Colonic mucosa (tissue), 4 donors: ENCODE measurements at regions not wholly inside any gene's neighbourhood (a gene's known extent, or its start where the extent isn't known, plus 50 kb on each side); places are given as distances from the start of the nearest gene placed in this dataset.

Experiments
- DNase-seq: peaks from one replicate; pipeline ENCODE4 v3.0.0-alpha.2; 2020
- H3K27ac ChIP-seq: fragments of 200-600 bp; one replicate; pipeline ENCODE4 v1.8.0; 2021
- H3K27me3 ChIP-seq: fragments of 200-600 bp; one replicate; pipeline ENCODE4 v1.8.0; 2021
- H3K36me3 ChIP-seq: fragments of 200-600 bp; one replicate; pipeline ENCODE4 v1.8.0; 2021
- H3K4me1 ChIP-seq: fragments of 200-600 bp; one replicate; pipeline ENCODE4 v1.8.0; 2021; ENCODE audit warnings: mild to moderate bottlenecking
- H3K4me3 ChIP-seq: fragments of 200-600 bp; one replicate; pipeline ENCODE4 v1.8.0; 2021
- H3K9ac ChIP-seq, 2 donors: one replicate each; pipeline ENCODE4 v1.7.0; 2013; ENCODE audit warnings: control low read depth in 2 of 2, low read depth in 2 of 2, low read length in 2 of 2
- H3K9me3 ChIP-seq: fragments of 200-600 bp; one replicate; pipeline ENCODE4 v1.8.0; 2021
- intact Hi-C: fragments of 100-400 bp; cut with DNase I; formaldehyde crosslinking; loops from one replicate; pipeline ENCODE4 v1.14.1; 2022
- TF ChIP-seq, protein P1 (sequence below): fragments of 200-600 bp; IDR thresholded peaks from one replicate; pipeline ENCODE4 v1.8.0; 2022; ENCODE audit warnings: antibody characterized with exemption, mild to moderate bottlenecking
- donor health status: healthy.
- donor health status: DM: no; HTN: no; CAD: no.
- donor health status: DM: no; HTN: no; CAD: no.

DNA sequence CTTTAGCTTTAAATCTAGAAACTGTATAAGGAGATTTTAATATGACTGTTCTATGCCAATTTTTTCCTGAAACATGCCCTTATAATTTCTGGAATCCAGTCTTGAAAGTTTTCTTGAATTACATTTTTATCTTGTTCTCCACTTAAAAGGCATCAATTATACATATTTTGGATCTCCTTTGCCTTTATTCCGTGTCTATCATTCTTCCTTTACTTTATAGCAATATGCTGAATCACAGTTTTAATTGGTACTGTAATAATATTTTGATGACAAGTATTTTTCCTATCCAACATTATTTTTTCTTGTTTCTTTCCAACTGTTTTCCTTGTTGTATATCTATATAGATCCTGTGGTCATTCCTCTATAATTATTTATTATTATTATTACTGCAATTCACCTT, 361.2 kb downstream of the PIK3R1 start:
- Histone ChIP-seq H3K27ac (no peak overlapping the region), H3K36me3 (no peaks in the 10 kb centered on the region), H3K27me3 (no peaks in the 10 kb centered on the region), H3K4me3 (no peak overlapping the region), H3K4me1 (no peaks in the 10 kb centered on the region), H3K9ac (no peak overlapping the region), H3K9me3 (no peaks in the 10 kb centered on the region)
- no peak for DNase-seq
- intact Hi-C loops: no loop called here
- TF ChIP-seq, protein P1, sequence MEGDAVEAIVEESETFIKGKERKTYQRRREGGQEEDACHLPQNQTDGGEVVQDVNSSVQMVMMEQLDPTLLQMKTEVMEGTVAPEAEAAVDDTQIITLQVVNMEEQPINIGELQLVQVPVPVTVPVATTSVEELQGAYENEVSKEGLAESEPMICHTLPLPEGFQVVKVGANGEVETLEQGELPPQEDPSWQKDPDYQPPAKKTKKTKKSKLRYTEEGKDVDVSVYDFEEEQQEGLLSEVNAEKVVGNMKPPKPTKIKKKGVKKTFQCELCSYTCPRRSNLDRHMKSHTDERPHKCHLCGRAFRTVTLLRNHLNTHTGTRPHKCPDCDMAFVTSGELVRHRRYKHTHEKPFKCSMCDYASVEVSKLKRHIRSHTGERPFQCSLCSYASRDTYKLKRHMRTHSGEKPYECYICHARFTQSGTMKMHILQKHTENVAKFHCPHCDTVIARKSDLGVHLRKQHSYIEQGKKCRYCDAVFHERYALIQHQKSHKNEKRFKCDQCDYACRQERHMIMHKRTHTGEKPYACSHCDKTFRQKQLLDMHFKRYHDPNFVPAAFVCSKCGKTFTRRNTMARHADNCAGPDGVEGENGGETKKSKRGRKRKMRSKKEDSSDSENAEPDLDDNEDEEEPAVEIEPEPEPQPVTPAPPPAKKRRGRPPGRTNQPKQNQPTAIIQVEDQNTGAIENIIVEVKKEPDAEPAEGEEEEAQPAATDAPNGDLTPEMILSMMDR: no peak

DNA sequence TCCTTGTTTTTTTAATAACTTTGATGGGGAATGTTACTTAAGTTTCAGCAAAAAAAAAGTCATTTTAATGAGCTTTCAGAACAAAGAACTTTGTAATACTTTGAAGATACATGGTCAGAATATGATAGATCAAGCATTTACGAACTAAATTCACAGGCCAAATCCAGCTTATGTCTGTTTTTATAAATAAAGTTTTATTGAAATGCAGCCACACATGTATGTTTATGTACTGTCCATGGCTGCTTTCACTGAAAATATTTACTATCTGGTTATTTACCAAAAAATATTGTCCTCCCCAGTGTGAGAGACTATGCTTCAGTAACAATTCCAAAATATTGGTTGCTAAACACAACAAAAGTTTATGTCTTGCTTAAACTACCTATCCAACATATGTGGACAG, 366.7 kb downstream of the PIK3R1 start:
- Histone ChIP-seq H3K36me3 (no peaks in the 10 kb centered on the region), H3K4me3 (no peak overlapping the region), H3K4me1 (no peaks in the 10 kb centered on the region), H3K9ac (no peak overlapping the region), H3K27ac (no peak overlapping the region), H3K27me3 (no peaks in the 10 kb centered on the region), H3K9me3 (no peaks in the 10 kb centered on the region)
- TF ChIP-seq, protein P1: no peak
- DNase-seq: no peak
- intact Hi-C loops: no loop called here

DNA sequence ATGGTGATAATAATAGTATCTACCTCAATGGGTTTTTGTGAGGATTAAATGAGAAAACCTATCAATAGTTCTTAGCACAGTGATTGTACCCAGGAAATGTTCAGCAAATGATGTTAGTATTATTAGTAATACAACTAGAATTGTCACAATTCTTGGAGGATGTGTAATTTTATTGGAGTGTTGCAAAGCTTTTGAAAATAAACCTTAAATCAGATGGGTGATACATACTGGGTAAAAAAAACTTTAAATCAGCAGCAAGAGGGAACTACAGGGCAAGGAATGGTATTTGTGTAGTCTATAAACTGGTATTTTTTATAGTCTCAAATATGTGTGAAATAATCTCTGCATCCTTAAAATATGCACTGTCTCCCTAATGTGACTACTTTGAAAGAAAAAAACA, 371.6 kb downstream of the PIK3R1 start:
- intact Hi-C loops: no loop called here
- H3K27me3 ChIP-seq: no peaks in the 10 kb centered on the region

DNA sequence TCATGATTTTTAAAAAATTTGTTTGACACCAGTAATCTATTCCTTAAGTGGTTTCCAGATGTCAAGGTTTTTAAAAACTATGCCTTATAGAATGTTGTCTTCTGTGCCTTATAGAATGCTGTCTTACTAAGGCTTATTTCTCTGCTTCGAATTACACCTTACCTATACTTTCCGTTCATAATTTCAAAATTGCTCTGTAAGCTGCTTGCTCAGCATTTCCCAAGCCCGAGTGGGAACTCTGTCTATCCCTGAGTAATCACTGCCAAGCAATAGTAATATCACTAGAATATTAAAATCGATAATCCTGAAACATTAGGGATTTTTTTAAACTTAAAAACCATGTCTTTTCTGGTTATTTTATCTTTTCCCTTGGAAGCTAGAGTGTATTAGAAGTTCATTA, 376.3 kb downstream of the PIK3R1 start:
- Histone ChIP-seq H3K9ac (no peak overlapping the region), H3K27ac (no peak overlapping the region), H3K36me3 (no peaks in the 10 kb centered on the region), H3K9me3 (no peaks in the 10 kb centered on the region), H3K27me3 (no peaks in the 10 kb centered on the region), H3K4me1 (no peaks in the 10 kb centered on the region), H3K4me3 (no peak overlapping the region)
- no peak for DNase-seq
- TF ChIP-seq, protein P1: no peak
- intact Hi-C loops: no loop called here

More for the DNA sequence above, 371.6 kb downstream of the PIK3R1 start:
- TF ChIP-seq, protein P1: no peak
- Histone ChIP-seq H3K36me3 (no peaks in the 10 kb centered on the region), H3K27ac (no peak overlapping the region), H3K9me3 (no peaks in the 10 kb centered on the region), H3K9ac (no peak overlapping the region), H3K4me3 (no peak overlapping the region), H3K4me1 (no peaks in the 10 kb centered on the region)
- no peak for DNase-seq

DNA sequence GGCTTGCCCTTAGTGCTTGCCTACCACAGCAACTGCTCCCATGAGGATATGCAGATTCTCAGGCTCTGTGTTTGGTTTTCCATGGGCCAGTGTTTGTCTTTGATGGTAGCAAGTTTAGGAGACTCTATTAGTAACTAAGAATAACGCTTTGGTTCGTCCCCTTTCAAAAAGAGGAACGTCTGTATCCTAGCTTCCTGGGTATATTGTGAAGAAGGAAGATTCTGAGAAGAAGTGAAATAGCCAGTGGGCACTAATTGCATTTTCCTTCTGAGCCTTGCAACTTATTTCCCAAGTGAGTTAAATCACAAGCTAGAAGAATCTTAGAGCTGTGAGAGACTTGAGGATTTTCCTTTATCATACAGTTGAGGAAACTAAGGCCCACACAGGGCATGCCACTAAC, 376.8 kb downstream of the PIK3R1 start:
- no peak for DNase-seq

More for the DNA sequence above, 376.8 kb downstream of the PIK3R1 start:
- no peaks in the 10 kb centered on the region for H3K27me3 ChIP-seq
- H3K27ac ChIP-seq: no peak overlapping the region
- H3K4me1 ChIP-seq: no peaks in the 10 kb centered on the region
- H3K9me3 ChIP-seq: no peaks in the 10 kb centered on the region
- intact Hi-C loops: no loop called here
- TF ChIP-seq, protein P1: no peak
- no peak overlapping the region for H3K4me3 ChIP-seq
- no peaks in the 10 kb centered on the region for H3K36me3 ChIP-seq
- H3K9ac ChIP-seq: no peak overlapping the region
